HEK293T (cell line): ENCODE measurements at regions not wholly inside any gene's neighbourhood (a gene's known extent, or its start where the extent isn't known, plus 50 kb on each side); places are given as distances from the start of the nearest gene placed in this dataset.

Experiments used
- ARNT ChIP-seq: fragments of 450-650 bp; IDR thresholded peaks from 2 replicates; pipeline ENCODE4 v1.6.1; 2017; ENCODE audit warnings: mild to moderate bottlenecking
- BHLHE40 ChIP-seq: fragments of 450-650 bp; IDR thresholded peaks from 2 replicates; pipeline ENCODE4 v1.6.1; 2016; ENCODE audit warnings: mild to moderate bottlenecking, moderate library complexity, borderline replicate concordance
- ELF4 ChIP-seq: fragments of 450-650 bp; IDR thresholded peaks from 2 replicates; pipeline ENCODE4 v1.6.1; 2017; ENCODE audit warnings: antibody characterized with exemption
- FOXA1 ChIP-seq: fragments of 450-650 bp; IDR thresholded peaks from 2 replicates; pipeline ENCODE4 v1.6.1; 2016; ENCODE audit warnings: mild to moderate bottlenecking
- FOXM1 ChIP-seq: fragments of 450-650 bp; IDR thresholded peaks from 2 replicates; pipeline ENCODE4 v1.6.1; 2017; ENCODE audit warnings: mild to moderate bottlenecking, borderline replicate concordance
- LEF1 ChIP-seq: fragments of 450-650 bp; IDR thresholded peaks from 2 replicates; pipeline ENCODE4 v1.6.1; 2017; ENCODE audit warnings: mild to moderate bottlenecking, borderline replicate concordance
- NFRKB ChIP-seq: fragments of 450-650 bp; IDR thresholded peaks from 2 replicates; pipeline ENCODE4 v1.6.1; 2016; ENCODE audit warnings: mild to moderate bottlenecking, moderate library complexity
- SP1 ChIP-seq: fragments of 450-650 bp; IDR thresholded peaks from 2 replicates; pipeline ENCODE4 v1.6.1; 2017
- SUZ12 ChIP-seq: fragments of 450-650 bp; IDR thresholded peaks from 2 replicates; pipeline ENCODE4 v1.6.1; 2016; ENCODE audit warnings: mild to moderate bottlenecking
- TARDBP ChIP-seq: fragments of 450-650 bp; IDR thresholded peaks from 2 replicates; pipeline ENCODE4 v1.6.1; 2016

GRCh38 chr9:12965303-12965702 lies 190.5 kb downstream of the LURAP1L start:
- TF ChIP-seq TARDBP: no peak
- TF ChIP-seq NFRKB: no peak
- no peak for TF ChIP-seq SUZ12
- no peak for TF ChIP-seq FOXM1
- no peak for TF ChIP-seq SP1
- TF ChIP-seq ELF4: no peak
- no peak for TF ChIP-seq ARNT
- TF ChIP-seq LEF1: no peak
- TF ChIP-seq FOXA1: no peak
- TF ChIP-seq BHLHE40: no peak
